ENCODE measurements at regions not wholly inside any gene's neighbourhood (a gene's known extent, or its start where the extent isn't known, plus 50 kb on each side); places are given as distances from the start of the nearest gene placed in this dataset.
A peak's percentile ranks its signal among the peaks of the same experiment; 100 is the strongest.

GRCh38 chr5:2023196-2023595 is 140.5 kb upstream of the IRX4 start:
- no peak for DNase-seq

DNA sequence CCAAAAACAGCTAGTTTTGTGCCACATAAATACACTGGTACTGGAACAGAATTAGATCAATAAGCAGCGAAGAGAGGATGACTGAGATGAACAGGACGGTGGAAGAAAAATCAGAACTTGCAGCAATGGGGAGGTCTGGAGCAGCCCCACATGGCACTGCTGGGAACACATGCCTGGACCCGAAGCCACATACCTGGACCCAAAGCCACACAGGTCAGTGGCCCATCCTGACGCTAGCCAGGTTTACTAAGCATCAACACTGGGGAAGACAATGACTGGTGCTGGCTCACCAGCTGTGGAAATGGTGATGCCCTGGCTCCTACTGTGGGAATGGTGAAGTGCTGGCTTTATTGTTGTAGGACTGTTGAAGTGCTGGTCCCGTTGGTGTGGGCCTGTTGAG is 139.7 kb upstream of the IRX4 start:
- DNase-seq = no peak

- no peak for DNase-seq
Measured at GRCh38 chr5:2021484-2022176, 138.9 kb upstream of the IRX4 start.

GRCh38 chr5:2020730-2021129 is 138.0 kb upstream of the IRX4 start:
- DNase-seq = no peak

GRCh38 chr5:2019716-2020115 is 137.0 kb upstream of the IRX4 start:
- no peak for DNase-seq

DNA sequence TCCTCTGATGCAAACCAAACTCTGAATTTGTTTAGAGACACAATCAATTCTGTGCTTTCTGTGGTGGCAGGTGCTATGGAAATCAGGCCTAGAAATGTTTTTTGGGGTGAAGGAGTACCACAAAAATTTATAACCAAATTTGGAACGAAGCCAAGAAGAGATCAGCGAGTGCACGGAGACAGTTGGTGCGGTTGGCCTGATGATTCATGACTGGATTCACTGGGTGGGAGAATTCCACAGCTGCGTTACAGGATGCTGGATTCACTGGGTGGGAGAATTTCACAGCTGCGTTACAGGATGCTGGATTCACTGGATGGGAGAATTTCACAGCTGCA is 135.6 kb upstream of the IRX4 start:
- no peak for DNase-seq

GRCh38 chr5:2017540-2018389 is 135.0 kb upstream of the IRX4 start:
- no peak for DNase-seq

- DNase-seq = no peak
Measured at GRCh38 chr5:2015961-2016360, 133.2 kb upstream of the IRX4 start.

- no peak for DNase-seq
Measured at GRCh38 chr5:2015124-2015848, 132.6 kb upstream of the IRX4 start.

GRCh38 chr5:2014058-2014610 is 131.4 kb upstream of the IRX4 start:
- no peak for DNase-seq

GRCh38 chr5:2013301-2014057 is 130.8 kb upstream of the IRX4 start:
- DNase-seq = no peak

DNA sequence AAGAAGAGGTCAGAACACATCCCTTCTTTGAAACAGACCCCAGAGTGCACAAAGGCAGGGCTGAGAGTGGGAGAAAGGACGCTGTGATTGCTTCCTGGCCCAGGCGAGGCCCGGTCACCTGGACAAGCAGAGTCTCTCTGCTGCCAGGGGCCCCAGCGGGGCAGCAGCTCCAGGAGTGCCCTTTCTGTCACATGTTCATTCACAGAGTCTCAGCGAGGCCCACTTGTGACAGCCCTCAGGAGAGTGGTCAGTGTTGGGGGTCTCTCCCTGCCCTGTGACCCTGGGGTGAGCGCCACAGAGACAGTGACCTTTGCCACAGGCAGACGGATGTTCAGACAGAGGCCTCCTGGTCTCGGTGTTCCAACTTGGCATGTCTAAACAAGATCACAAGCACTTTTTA is 130.2 kb upstream of the IRX4 start:
- DNase-seq = no peak

- DNase-seq = no peak
Measured at GRCh38 chr5:2011481-2012411, 129.0 kb upstream of the IRX4 start.

GRCh38 chr5:2010940-2011339 is 128.2 kb upstream of the IRX4 start:
- DNase-seq = no peak

GRCh38 chr5:2009986-2010914 is 127.5 kb upstream of the IRX4 start:
- no peak for DNase-seq

GRCh38 chr5:2008851-2009629 is 126.3 kb upstream of the IRX4 start:
- no peak for DNase-seq

DNA sequence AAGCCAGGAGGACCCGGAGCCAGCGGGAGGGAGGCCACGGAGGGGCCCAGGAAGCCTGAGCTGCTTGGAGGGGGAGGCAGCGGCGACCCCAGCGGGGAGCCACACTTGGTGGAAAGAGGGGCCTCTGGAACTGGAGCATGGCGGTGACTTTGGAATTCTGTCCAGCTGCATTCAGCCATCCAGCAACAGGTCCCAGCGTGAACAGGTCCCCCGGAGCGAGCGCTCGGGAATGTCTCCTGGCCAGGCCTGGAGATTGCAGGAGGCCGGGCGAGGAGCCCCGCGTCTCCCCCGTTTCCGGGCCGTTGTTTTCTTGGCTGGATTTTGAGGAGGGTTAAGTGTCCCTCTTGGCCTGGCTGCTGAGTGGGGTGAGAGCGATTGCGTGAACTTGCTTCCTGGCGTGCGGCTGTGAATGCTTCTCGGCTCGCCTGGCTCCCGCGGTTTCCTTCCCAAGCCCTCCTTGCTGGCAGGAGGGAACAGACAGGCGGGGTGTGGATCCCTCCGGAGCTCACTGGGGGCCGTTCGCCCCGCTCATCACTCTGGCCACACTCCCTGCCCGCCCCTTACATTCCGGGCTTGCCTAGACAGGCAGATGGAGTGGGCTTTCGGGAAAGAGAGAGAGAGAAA is 125.3 kb upstream of the IRX4 start:
- peak in 1 of 14 donors; percentile 21 for DNase-seq

DNA sequence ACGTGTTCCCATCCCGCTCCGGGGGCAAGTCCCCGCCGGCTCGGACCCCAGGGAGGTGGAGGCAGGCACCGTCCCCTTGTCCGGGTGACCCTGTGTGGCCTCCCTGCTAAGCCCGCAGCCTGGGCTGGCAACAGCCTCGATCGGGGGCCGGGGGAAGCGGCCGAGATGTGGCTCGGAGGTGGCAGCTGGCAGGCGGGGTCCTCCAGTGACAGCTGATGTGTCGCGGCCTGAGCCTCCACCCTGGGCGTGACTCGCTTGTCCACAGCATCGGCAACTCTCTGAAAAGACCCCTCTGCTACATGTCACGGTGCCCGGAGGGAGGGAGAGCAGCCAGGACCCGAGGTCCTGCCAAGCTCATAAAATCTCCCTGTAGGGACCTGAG is 124.8 kb upstream of the IRX4 start:
- DNase-seq = no peak

DNA sequence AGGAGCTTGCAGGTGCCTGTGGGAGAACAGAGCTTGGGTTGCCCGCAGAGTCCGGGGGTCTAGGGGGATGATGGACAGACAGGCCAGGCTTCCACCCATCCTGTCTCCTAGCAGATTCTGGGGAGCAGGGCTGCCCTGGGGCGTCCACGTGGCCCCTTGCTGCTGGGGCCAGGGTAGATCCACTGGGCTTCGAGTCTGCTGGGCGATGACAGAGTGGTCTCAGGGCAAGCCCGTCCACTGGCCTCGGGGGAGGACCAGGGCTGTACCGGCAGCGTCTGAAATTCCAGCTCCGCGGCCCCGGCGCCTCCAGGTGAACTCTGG is 124.2 kb upstream of the IRX4 start:
- no peak for DNase-seq
